Fibroblast of skin of left quadriceps (primary cell): ENCODE measurements at regions not wholly inside any gene's neighbourhood (a gene's known extent, or its start where the extent isn't known, plus 50 kb on each side); places are given as distances from the start of the nearest gene placed in this dataset.

Experiments used
- DNase-seq, 2 experiments: peaks; one replicate each; pipeline ENCODE4 v3.0.0-alpha.2; 2013; ENCODE audit warnings: low read depth in 2 of 2

GRCh38 chr18:40570615-40571014, 1384.4 kb upstream of the PIK3C3 start:
- DNase-seq, result no peak

- no peak for DNase-seq
These were observed 1385.4 kb upstream of the PIK3C3 start for GRCh38 chr18:40569605-40570004.

- no peak for DNase-seq
These were observed 1388.6 kb upstream of the PIK3C3 start for GRCh38 chr18:40566510-40566844.

GRCh38 chr18:40565805-40566509, 1389.1 kb upstream of the PIK3C3 start:
- DNase-seq, result no peak

- DNase-seq, result no peak
These were observed 1395.5 kb upstream of the PIK3C3 start for GRCh38 chr18:40559556-40559955.

GRCh38 chr18:40558706-40559392, 1396.2 kb upstream of the PIK3C3 start:
- no peak for DNase-seq

- DNase-seq, result no peak
These were observed 1399.1 kb upstream of the PIK3C3 start for GRCh38 chr18:40555914-40556313.

- DNase-seq, result no peak
These were observed 1402.0 kb upstream of the PIK3C3 start for GRCh38 chr18:40553029-40553428.

GRCh38 chr18:40546875-40547274, 1408.2 kb upstream of the PIK3C3 start:
- no peak for DNase-seq

GRCh38 chr18:40534723-40535122, 1420.3 kb upstream of the PIK3C3 start:
- no peak for DNase-seq

GRCh38 chr18:40532046-40532445, 1423.0 kb upstream of the PIK3C3 start:
- no peak for DNase-seq

GRCh38 chr18:40531051-40531450, 1424.0 kb upstream of the PIK3C3 start:
- no peak for DNase-seq

GRCh38 chr18:40529478-40529877, 1425.6 kb upstream of the PIK3C3 start:
- no peak for DNase-seq

GRCh38 chr18:40524881-40525280, 1430.2 kb upstream of the PIK3C3 start:
- DNase-seq, result no peak

- DNase-seq, result no peak
These were observed 1431.7 kb upstream of the PIK3C3 start for GRCh38 chr18:40523287-40523686.

- no peak for DNase-seq
These were observed 1454.0 kb upstream of the PIK3C3 start for GRCh38 chr18:40501026-40501425.

GRCh38 chr18:40494603-40495002, 1460.4 kb upstream of the PIK3C3 start:
- DNase-seq, result no peak

- no peak for DNase-seq
These were observed 1461.7 kb upstream of the PIK3C3 start for GRCh38 chr18:40493316-40493715.

- no peak for DNase-seq
These were observed 1465.7 kb upstream of the PIK3C3 start for GRCh38 chr18:40489301-40489700.

- peak; percentile 53 to 54 for DNase-seq
These were observed 1469.7 kb upstream of the PIK3C3 start for GRCh38 chr18:40485318-40485717.

GRCh38 chr18:40473221-40474029, 1481.6 kb upstream of the PIK3C3 start:
- DNase-seq, result no peak

- no peak for DNase-seq
These were observed 1484.3 kb upstream of the PIK3C3 start for GRCh38 chr18:40470723-40471122.

- DNase-seq, result no peak
These were observed 1485.2 kb upstream of the PIK3C3 start for GRCh38 chr18:40469851-40470250.
